ENCODE measurements at regions not wholly inside any gene's neighbourhood (a gene's known extent, or its start where the extent isn't known, plus 50 kb on each side); places are given as distances from the start of the nearest gene placed in this dataset.

GRCh38 chr16:29307598-29308507 lies 98.7 kb downstream of the NPIPB11 start:
- no peak for TF ChIP-seq POLR2AphosphoS5 (IDR thresholded peaks at IDR 0.05)
- TF ChIP-seq CTCF (IDR thresholded peaks at IDR 0.05), result no peak
